DOHH2 (cell line): ENCODE measurements at regions not wholly inside any gene's neighbourhood (a gene's known extent, or its start where the extent isn't known, plus 50 kb on each side); places are given as distances from the start of the nearest gene placed in this dataset.

Experiments
- H3F3A ChIP-seq: fragments of 200-600 bp; sonication (generic), shearing (Covaris generic); 2 replicates; pipeline ENCODE4 v1.6.0; 2016; ENCODE audit warnings: antibody characterized with exemption, mild to moderate bottlenecking; ENCODE audit not compliant: control insufficient read depth, insufficient read depth
- H3K27ac ChIP-seq: fragments of 200-600 bp; sonication (generic); 2 replicates; pipeline ENCODE4 v1.5.1; 2014; ENCODE audit warnings: low read depth, mild to moderate bottlenecking, low read length, moderate library complexity
- H3K27me3 ChIP-seq: fragments of 200-600 bp; sonication (generic); 2 replicates; pipeline ENCODE4 v1.6.1; 2014; ENCODE audit warnings: mild to moderate bottlenecking, low read length, mixed read lengths; ENCODE audit not compliant: control insufficient read depth
- H3K36me3 ChIP-seq: fragments of 200-600 bp; sonication (generic); 2 replicates; pipeline ENCODE4 v1.6.1; 2014; ENCODE audit warnings: mild to moderate bottlenecking, low read length, moderate library complexity, mixed read lengths; ENCODE audit not compliant: control insufficient read depth
- H3K4me1 ChIP-seq: fragments of 200-600 bp; sonication (generic); 2 replicates; pipeline ENCODE4 v1.6.1; 2014; ENCODE audit warnings: mild to moderate bottlenecking, low read length, mixed read lengths; ENCODE audit not compliant: control insufficient read depth
- H3K4me2 ChIP-seq: fragments of 200-600 bp; sonication (generic); 2 replicates; pipeline ENCODE4 v1.6.0; 2014; ENCODE audit warnings: mild to moderate bottlenecking, low read length, moderate library complexity
- H3K4me3 ChIP-seq: fragments of 200-600 bp; sonication (generic); 2 replicates; pipeline ENCODE4 v1.5.1; 2014; ENCODE audit warnings: mild to moderate bottlenecking, low read length, mixed read lengths
- H3K79me2 ChIP-seq: fragments of 200-600 bp; sonication (generic); 2 replicates; pipeline ENCODE4 v1.6.1; 2014; ENCODE audit warnings: mild to moderate bottlenecking, low read length, mixed read lengths; ENCODE audit not compliant: control insufficient read depth
- H3K9me2 ChIP-seq: fragments of 200-600 bp; sonication (generic); replicated peaks from 2 replicates; pipeline ENCODE4 v1.6.1; 2014; ENCODE audit warnings: mild to moderate bottlenecking, low read length, mixed read lengths; ENCODE audit not compliant: control insufficient read depth
- H3K9me3 ChIP-seq: fragments of 200-600 bp; sonication (generic); 2 replicates; pipeline ENCODE4 v1.6.1; 2014; ENCODE audit warnings: antibody characterized with exemption, low read length, mixed read lengths; ENCODE audit not compliant: control insufficient read depth, insufficient read depth
- H4K20me1 ChIP-seq: fragments of 200-600 bp; sonication (generic); 2 replicates; pipeline ENCODE4 v1.6.0; 2014; ENCODE audit warnings: low read depth, mild to moderate bottlenecking, antibody characterized with exemption, low read length, moderate library complexity; ENCODE audit not compliant: control insufficient read depth, insufficient read depth
- CTCF ChIP-seq: fragments of 200-600 bp; sonication (generic); IDR thresholded peaks from one replicate; pipeline ENCODE4 v1.5.1; 2014; ENCODE audit warnings: antibody characterized with exemption, mild to moderate bottlenecking, low read depth, low read length; ENCODE audit not compliant: poor library complexity, severe bottlenecking
- EZH2phosphoT487 ChIP-seq: fragments of 200-600 bp; sonication (generic); IDR thresholded peaks from 2 replicates; pipeline ENCODE4 v1.6.1; 2017; ENCODE audit warnings: borderline replicate concordance, mild to moderate bottlenecking, antibody characterized with exemption, low read length, moderate library complexity, mixed read lengths

DNA sequence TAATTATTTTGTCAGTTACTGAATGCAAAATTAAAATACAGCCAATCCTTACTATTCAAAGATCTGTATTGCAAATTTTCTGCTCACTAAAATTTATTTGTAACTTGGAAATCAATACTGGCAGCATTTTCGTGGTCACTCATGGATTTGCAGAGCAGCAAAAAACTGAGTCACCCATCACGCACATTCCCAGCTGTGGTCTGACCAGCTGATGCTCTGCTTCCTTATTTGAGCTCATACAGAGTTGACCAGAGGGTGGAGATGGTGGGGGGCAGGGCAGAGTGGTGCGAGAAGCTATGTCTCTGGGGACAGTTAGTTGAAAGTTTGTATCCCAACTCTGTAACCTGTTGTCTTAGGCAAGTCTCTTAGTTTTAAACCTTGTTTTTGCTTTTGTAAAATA lies 214.8 kb downstream of the SPCS3 start:
- H3K27ac ChIP-seq, result no peak overlapping the region
- no peaks in the 10 kb centered on the region for H4K20me1 ChIP-seq
- H3F3A ChIP-seq, result no peaks in the 10 kb centered on the region
- H3K9me2 ChIP-seq, result no peaks in the 10 kb centered on the region
- no peaks in the 10 kb centered on the region for H3K36me3 ChIP-seq
- no peaks in the 10 kb centered on the region for H3K9me3 ChIP-seq
- H3K4me3 ChIP-seq, result no peak overlapping the region
- TF ChIP-seq EZH2phosphoT487, result no peak
- TF ChIP-seq CTCF, result no peak
- H3K4me1 ChIP-seq, result no peaks in the 10 kb centered on the region
- no peaks in the 10 kb centered on the region for H3K79me2 ChIP-seq
- H3K4me2 ChIP-seq, result no peak overlapping the region
- no peaks in the 10 kb centered on the region for H3K27me3 ChIP-seq

- H4K20me1 ChIP-seq, result no peaks in the 10 kb centered on the region
- TF ChIP-seq CTCF, result no peak
- no peak for TF ChIP-seq EZH2phosphoT487
- H3K36me3 ChIP-seq, result no peaks in the 10 kb centered on the region
- no peaks in the 10 kb centered on the region for H3K9me2 ChIP-seq
- no peaks in the 10 kb centered on the region for H3F3A ChIP-seq
- H3K79me2 ChIP-seq, result no peaks in the 10 kb centered on the region
- no peak overlapping the region for H3K27ac ChIP-seq
- H3K4me2 ChIP-seq, result no peak overlapping the region
- H3K9me3 ChIP-seq, result no peaks in the 10 kb centered on the region
- no peak overlapping the region for H3K4me3 ChIP-seq
- no peaks in the 10 kb centered on the region for H3K4me1 ChIP-seq
- H3K27me3 ChIP-seq, result no peaks in the 10 kb centered on the region
Observed at GRCh38 chr4:176538217-176538925, 218.6 kb downstream of the SPCS3 start.

DNA sequence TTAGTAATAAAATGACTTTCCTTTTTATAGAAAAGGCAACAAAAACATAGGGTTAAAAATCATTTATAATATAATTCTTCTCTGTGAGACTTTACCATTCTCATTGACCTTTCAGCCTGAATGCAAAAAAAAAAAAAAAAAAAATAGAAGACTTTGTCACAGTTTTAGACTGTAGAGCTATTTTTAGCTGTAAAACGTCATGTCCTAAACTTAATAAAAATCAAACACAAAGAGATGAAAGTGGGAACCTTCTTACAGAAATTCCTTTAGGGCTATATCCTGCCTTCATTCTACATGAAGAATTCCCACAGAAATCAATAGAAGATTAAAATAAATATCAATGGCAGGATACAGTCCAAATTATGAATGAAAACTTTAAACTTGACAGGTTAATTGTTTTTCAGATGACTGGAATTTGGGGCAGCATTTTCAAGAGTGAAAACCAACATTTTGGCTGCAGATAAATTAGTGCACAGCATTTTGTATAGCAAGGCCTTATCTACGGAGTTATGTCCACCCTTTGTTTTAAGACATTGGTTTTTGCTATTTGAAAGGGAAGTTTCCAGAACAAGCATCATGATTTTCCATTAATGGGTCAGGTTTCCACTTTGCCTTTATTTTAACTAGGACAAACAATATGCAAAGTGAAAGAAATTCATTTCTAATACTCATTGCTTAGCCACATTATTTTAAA lies 219.5 kb downstream of the SPCS3 start:
- Histone ChIP-seq H3K9me3 (no peaks in the 10 kb centered on the region), H3K36me3 (no peaks in the 10 kb centered on the region), H3F3A (no peaks in the 10 kb centered on the region), H3K9me2 (no peaks in the 10 kb centered on the region), H3K27ac (no peak overlapping the region), H3K4me1 (no peaks in the 10 kb centered on the region), H3K27me3 (no peaks in the 10 kb centered on the region), H3K79me2 (no peaks in the 10 kb centered on the region), H3K4me3 (no peak overlapping the region), H3K4me2 (no peak overlapping the region), H4K20me1 (no peaks in the 10 kb centered on the region)
- TF ChIP-seq CTCF, result no peak
- no peak for TF ChIP-seq EZH2phosphoT487
